Right atrium auricular region (tissue), 2 donors: ENCODE measurements at regions not wholly inside any gene's neighbourhood (a gene's known extent, or its start where the extent isn't known, plus 50 kb on each side); places are given as distances from the start of the nearest gene placed in this dataset.

Experiments used
- DNase-seq: peaks from one replicate; pipeline ENCODE4 v3.0.0-alpha.2; 2019; ENCODE audit warnings: low spot score
- H3K27ac ChIP-seq, 2 donors: fragments of 200-600 bp; sonication (generic); 1 replicate in 1 of 2; 2 replicates in 1 of 2; pipeline ENCODE4 v1.5.1; 2016 to 2019
- H3K27me3 ChIP-seq, 2 donors: fragments of 200-600 bp; sonication (generic); one replicate each; pipeline versions ENCODE4 v1.5.1 to v1.6.0; 2017 to 2019
- H3K36me3 ChIP-seq: fragments of 200-600 bp; sonication (generic); one replicate; pipeline ENCODE4 v1.5.1; 2016
- H3K4me1 ChIP-seq, 2 donors: fragments of 200-600 bp; sonication (generic); one replicate each; pipeline versions ENCODE4 v1.5.1 to v1.6.0; 2017 to 2019
- H3K4me3 ChIP-seq, 2 donors: fragments of 200-600 bp; sonication (generic); 1 replicate in 1 of 2; 2 replicates in 1 of 2; pipeline ENCODE4 v1.5.1; 2017 to 2019; ENCODE audit warnings: mild to moderate bottlenecking in 1 of 2, moderate library complexity in 1 of 2
- H3K9me3 ChIP-seq, 2 donors: fragments of 200-600 bp; sonication (generic); one replicate each; pipeline ENCODE4 v1.5.1; 2019
- TF ChIP-seq, protein P1 (sequence below), 2 donors: fragments of 200-600 bp; sonication (generic); IDR thresholded peaks; one replicate each; pipeline ENCODE4 v1.5.1; 2019; ENCODE audit warnings: antibody characterized with exemption in 2 of 2

GRCh38 chr19:31421856-31422255, 72.6 kb upstream of the TSHZ3 start:
- Histone ChIP-seq H3K36me3 (no peaks in the 10 kb centered on the region), H3K4me3 (no peak overlapping the region), H3K4me1 (no peaks in the 10 kb centered on the region), H3K9me3 (no peaks in the 10 kb centered on the region), H3K27ac (no peak overlapping the region), H3K27me3 (no peaks in the 10 kb centered on the region)
- TF ChIP-seq, protein P1, sequence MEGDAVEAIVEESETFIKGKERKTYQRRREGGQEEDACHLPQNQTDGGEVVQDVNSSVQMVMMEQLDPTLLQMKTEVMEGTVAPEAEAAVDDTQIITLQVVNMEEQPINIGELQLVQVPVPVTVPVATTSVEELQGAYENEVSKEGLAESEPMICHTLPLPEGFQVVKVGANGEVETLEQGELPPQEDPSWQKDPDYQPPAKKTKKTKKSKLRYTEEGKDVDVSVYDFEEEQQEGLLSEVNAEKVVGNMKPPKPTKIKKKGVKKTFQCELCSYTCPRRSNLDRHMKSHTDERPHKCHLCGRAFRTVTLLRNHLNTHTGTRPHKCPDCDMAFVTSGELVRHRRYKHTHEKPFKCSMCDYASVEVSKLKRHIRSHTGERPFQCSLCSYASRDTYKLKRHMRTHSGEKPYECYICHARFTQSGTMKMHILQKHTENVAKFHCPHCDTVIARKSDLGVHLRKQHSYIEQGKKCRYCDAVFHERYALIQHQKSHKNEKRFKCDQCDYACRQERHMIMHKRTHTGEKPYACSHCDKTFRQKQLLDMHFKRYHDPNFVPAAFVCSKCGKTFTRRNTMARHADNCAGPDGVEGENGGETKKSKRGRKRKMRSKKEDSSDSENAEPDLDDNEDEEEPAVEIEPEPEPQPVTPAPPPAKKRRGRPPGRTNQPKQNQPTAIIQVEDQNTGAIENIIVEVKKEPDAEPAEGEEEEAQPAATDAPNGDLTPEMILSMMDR (IDR thresholded peaks at IDR 0.05): no peak
- no peak for DNase-seq

GRCh38 chr19:31423896-31424295, 74.7 kb upstream of the TSHZ3 start:
- TF ChIP-seq, protein P1 (IDR thresholded peaks at IDR 0.05): no peak
- H3K9me3 ChIP-seq: no peaks in the 10 kb centered on the region
- no peak overlapping the region for H3K4me3 ChIP-seq
- no peak overlapping the region for H3K27ac ChIP-seq
- DNase-seq: no peak
- H3K4me1 ChIP-seq: no peaks in the 10 kb centered on the region
- H3K27me3 ChIP-seq: no peaks in the 10 kb centered on the region
- no peaks in the 10 kb centered on the region for H3K36me3 ChIP-seq

GRCh38 chr19:31424861-31425620, 75.8 kb upstream of the TSHZ3 start:
- Histone ChIP-seq H3K9me3 (no peaks in the 10 kb centered on the region), H3K27me3 (no peaks in the 10 kb centered on the region), H3K27ac (no peak overlapping the region), H3K4me3 (no peak overlapping the region), H3K4me1 (no peaks in the 10 kb centered on the region), H3K36me3 (no peaks in the 10 kb centered on the region)
- TF ChIP-seq, protein P1 (IDR thresholded peaks at IDR 0.05): no peak
- no peak for DNase-seq

GRCh38 chr19:31427857-31428256, 78.6 kb upstream of the TSHZ3 start:
- TF ChIP-seq, protein P1 (IDR thresholded peaks at IDR 0.05): no peak

DNA sequence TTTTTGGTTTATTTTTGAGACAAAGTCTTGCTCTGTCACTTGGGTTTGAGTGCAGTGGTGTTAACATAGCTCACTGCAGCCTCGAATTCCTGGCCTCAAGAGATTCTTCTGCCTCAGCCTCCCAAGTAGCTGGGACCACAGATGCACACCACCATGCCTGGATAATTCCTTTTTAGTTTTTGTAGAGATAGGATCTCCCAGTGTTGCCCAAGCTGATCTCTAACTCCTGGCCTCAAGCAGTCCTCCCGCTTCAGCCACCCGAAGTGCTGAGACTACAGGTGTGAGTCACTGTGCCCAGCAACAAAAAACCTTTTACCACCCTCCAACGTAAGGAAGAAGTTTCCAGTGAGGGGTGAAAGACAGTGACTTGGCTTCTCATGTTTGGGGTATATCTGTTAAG, 81.1 kb upstream of the TSHZ3 start:
- no peaks in the 10 kb centered on the region for H3K27me3 ChIP-seq
- H3K4me3 ChIP-seq: no peak overlapping the region
- TF ChIP-seq, protein P1 (IDR thresholded peaks at IDR 0.05): no peak
- no peak overlapping the region for H3K27ac ChIP-seq
- H3K9me3 ChIP-seq: no peaks in the 10 kb centered on the region
- H3K36me3 ChIP-seq: no peaks in the 10 kb centered on the region
- DNase-seq: no peak
- H3K4me1 ChIP-seq: no peaks in the 10 kb centered on the region

More at GRCh38 chr19:31427857-31428256, 78.6 kb upstream of the TSHZ3 start:
- DNase-seq: no peak
- Histone ChIP-seq H3K36me3 (no peaks in the 10 kb centered on the region), H3K27me3 (no peaks in the 10 kb centered on the region), H3K27ac (no peak overlapping the region), H3K4me3 (no peak overlapping the region), H3K9me3 (no peaks in the 10 kb centered on the region), H3K4me1 (no peaks in the 10 kb centered on the region)
